Karpas-422 (cell line): ENCODE measurements at regions not wholly inside any gene's neighbourhood (a gene's known extent, or its start where the extent isn't known, plus 50 kb on each side); places are given as distances from the start of the nearest gene placed in this dataset.
A peak's percentile ranks its signal among the peaks of the same experiment; 100 is the strongest.
"Not testable (repeated sequence)": the region's sequence is repeated elsewhere in the genome, so short reads cannot be mapped to it uniquely, and the experiment has no call there.

Experiments used
- DNase-seq: peaks from one replicate; pipeline ENCODE4 v3.0.0-alpha.2; 2015
- H2AFZ ChIP-seq: fragments of 200-600 bp; sonication (generic); 2 replicates; pipeline ENCODE4 v1.6.1; 2014; ENCODE audit warnings: antibody characterized with exemption, low read length, mixed read lengths
- H3K27ac ChIP-seq: fragments of 200-600 bp; sonication (generic); 2 replicates; pipeline ENCODE4 v1.5.1; 2014; ENCODE audit warnings: mild to moderate bottlenecking, low read length, moderate library complexity
- H3K27me3 ChIP-seq: fragments of 200-600 bp; sonication (generic); 2 replicates; pipeline ENCODE4 v1.6.1; 2014; ENCODE audit warnings: low read length, mixed read lengths
- H3K36me3 ChIP-seq: fragments of 200-600 bp; sonication (generic); 2 replicates; pipeline ENCODE4 v1.6.1; 2014; ENCODE audit warnings: low read length, mixed read lengths; ENCODE audit not compliant: insufficient read depth
- H3K4me1 ChIP-seq: fragments of 200-600 bp; sonication (generic); 2 replicates; pipeline ENCODE4 v1.6.1; 2014; ENCODE audit warnings: mild to moderate bottlenecking, low read length, mixed read lengths
- H3K4me2 ChIP-seq: fragments of 200-600 bp; sonication (generic); 2 replicates; pipeline ENCODE4 v1.6.1; 2014; ENCODE audit warnings: low read length, low read depth, mild to moderate bottlenecking; ENCODE audit not compliant: poor library complexity, severe bottlenecking
- H3K4me3 ChIP-seq: fragments of 200-600 bp; sonication (generic); 2 replicates; pipeline ENCODE4 v1.5.1; 2014; ENCODE audit warnings: mild to moderate bottlenecking, antibody characterized with exemption, low read length, mixed read lengths
- H3K79me2 ChIP-seq: fragments of 200-600 bp; sonication (generic); 2 replicates; pipeline ENCODE4 v1.6.1; 2014; ENCODE audit warnings: mild to moderate bottlenecking, low read length, mixed read lengths
- H3K9ac ChIP-seq: fragments of 200-600 bp; sonication (generic); 2 replicates; pipeline ENCODE4 v1.6.0; 2014; ENCODE audit warnings: low read length
- H3K9me2 ChIP-seq: fragments of 200-600 bp; sonication (generic), shearing (Covaris generic); replicated peaks from 2 replicates; pipeline ENCODE4 v1.6.0; 2014; ENCODE audit warnings: mild to moderate bottlenecking, low read length, moderate library complexity; ENCODE audit not compliant: insufficient read depth
- H3K9me3 ChIP-seq: fragments of 300-700, 200-600 bp; sonication (generic); 2 replicates; pipeline ENCODE4 v1.6.1; 2014; ENCODE audit warnings: low read length, mixed read lengths
- H4K20me1 ChIP-seq: fragments of 200-600 bp; sonication (generic); 2 replicates; pipeline ENCODE4 v1.6.1; 2014; ENCODE audit warnings: mild to moderate bottlenecking, antibody characterized with exemption, low read length, low read depth; ENCODE audit not compliant: insufficient read depth

DNA sequence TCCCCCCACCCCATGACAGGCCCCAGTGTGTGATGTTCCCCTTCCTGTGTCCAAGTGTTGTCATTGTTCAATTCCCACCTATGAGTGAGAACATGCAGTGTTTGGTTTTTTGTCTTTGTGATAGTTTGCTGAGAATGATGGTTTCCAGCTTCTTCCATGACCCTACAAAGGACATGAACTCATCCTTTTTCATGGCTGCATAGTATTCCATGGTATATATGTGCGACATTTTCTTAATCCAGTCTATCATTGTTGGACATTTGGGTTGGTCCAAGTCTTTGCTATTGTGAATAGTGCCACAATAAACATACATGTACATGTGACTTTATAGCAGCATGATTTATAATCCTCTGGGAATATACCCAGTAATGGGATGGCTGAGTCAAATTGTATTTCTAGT lies 927.9 kb downstream of the PLA2G4A start:
- H3K4me1 ChIP-seq, H3K9ac ChIP-seq, H3K36me3 ChIP-seq, DNase-seq, H2AFZ ChIP-seq, H3K9me3 ChIP-seq, H3K9me2 ChIP-seq, H3K27me3 ChIP-seq, H3K4me2 ChIP-seq, H3K4me3 ChIP-seq, H3K79me2 ChIP-seq, H3K27ac ChIP-seq, H4K20me1 ChIP-seq: not testable (repeated sequence)

DNA sequence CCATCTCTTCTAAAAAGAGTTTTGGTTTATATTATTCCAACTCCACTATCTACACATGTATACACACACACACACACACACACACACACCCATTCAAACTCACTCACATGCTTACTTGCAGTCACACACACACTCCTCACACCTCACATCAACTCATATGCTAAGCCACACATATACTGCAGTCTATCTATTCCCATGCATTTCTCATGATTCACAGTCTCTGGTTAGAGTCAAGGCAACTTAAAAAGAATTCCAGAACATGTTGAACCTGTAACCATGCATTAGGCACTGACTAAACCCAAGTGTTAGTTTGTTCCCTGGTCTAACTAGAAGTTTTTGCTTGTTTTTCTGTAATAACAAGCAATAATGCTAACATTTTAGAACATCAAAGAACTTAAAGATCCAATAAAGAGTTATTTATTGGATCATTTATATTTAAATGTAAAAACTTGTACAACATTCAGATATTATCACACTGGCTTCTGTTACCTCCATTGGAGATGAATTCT lies 931.1 kb downstream of the PLA2G4A start:
- no peaks in the 10 kb centered on the region for H3K9me3 ChIP-seq
- H3K4me1 ChIP-seq = no peaks in the 10 kb centered on the region
- no peak overlapping the region for H3K27ac ChIP-seq
- no peaks in the 10 kb centered on the region for H3K27me3 ChIP-seq
- no peaks in the 10 kb centered on the region for H3K79me2 ChIP-seq
- no peak overlapping the region for H3K4me3 ChIP-seq
- no peaks in the 10 kb centered on the region for H4K20me1 ChIP-seq
- no peaks in the 10 kb centered on the region for H3K9me2 ChIP-seq
- H3K36me3 ChIP-seq = no peaks in the 10 kb centered on the region
- DNase-seq = no peak
- no peak overlapping the region for H3K9ac ChIP-seq
- H2AFZ ChIP-seq = peak overlapping the region; percentile 32
- no peak overlapping the region for H3K4me2 ChIP-seq

DNA sequence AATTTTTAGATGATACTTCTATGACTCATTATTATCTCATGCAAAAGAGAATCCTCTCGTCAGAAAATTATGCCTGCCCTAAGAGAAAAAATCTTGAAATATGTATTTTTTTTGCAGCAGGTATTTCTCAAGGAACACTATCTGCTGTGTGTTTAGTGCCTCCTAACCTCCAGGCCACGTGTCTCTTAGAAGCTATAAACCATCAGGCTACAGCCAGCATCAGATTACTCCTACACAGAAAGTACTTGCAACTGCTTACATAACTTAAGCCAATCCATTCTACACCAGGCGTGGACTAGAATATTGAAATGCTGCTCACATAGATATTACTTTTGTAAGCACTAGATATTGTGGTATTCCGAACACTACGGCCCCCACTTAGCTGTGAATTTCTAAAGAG lies 933.4 kb downstream of the PLA2G4A start:
- no peak overlapping the region for H3K27ac ChIP-seq
- H3K79me2 ChIP-seq = no peaks in the 10 kb centered on the region
- no peaks in the 10 kb centered on the region for H3K9me3 ChIP-seq
- DNase-seq = no peak
- no peaks in the 10 kb centered on the region for H3K9me2 ChIP-seq
- no peak overlapping the region for H3K4me2 ChIP-seq
- H3K4me1 ChIP-seq = no peaks in the 10 kb centered on the region
- no peaks in the 10 kb centered on the region for H4K20me1 ChIP-seq
- no peak overlapping the region for H3K4me3 ChIP-seq
- no peaks in the 10 kb centered on the region for H3K36me3 ChIP-seq
- no peaks in the 10 kb centered on the region for H3K27me3 ChIP-seq
- H2AFZ ChIP-seq = 0 out of 2 replicates have a peak overlapping the region, but pooled peaks have one; percentile 33
- H3K9ac ChIP-seq = no peak overlapping the region

DNA sequence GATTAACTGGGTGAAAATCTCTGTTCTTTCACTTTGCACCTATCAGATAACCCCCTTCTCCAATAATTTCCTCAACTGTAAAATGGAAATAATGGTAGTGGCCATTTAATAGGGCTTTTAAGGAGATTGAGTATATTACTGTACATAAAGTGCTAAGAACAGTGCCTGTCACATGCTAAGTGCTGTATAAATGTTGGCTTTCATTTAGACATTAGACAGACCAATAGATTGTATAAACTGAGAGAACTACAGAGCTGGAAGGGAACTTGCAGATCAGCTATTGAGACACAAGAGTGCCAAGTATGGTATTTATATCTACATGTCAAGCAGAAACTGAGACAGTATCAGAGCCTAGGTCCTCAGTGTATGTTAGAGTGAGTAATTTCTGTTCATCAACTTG lies 934.7 kb downstream of the PLA2G4A start:
- Histone ChIP-seq H3K4me3 (no peak overlapping the region), H3K4me2 (no peak overlapping the region), H3K9me3 (no peaks in the 10 kb centered on the region), H3K79me2 (no peaks in the 10 kb centered on the region), H4K20me1 (no peaks in the 10 kb centered on the region), H3K4me1 (no peaks in the 10 kb centered on the region), H3K27ac (no peak overlapping the region), H3K9me2 (no peaks in the 10 kb centered on the region), H3K36me3 (no peaks in the 10 kb centered on the region), H2AFZ (no peak overlapping the region), H3K9ac (no peak overlapping the region), H3K27me3 (no peaks in the 10 kb centered on the region)
- no peak for DNase-seq

DNA sequence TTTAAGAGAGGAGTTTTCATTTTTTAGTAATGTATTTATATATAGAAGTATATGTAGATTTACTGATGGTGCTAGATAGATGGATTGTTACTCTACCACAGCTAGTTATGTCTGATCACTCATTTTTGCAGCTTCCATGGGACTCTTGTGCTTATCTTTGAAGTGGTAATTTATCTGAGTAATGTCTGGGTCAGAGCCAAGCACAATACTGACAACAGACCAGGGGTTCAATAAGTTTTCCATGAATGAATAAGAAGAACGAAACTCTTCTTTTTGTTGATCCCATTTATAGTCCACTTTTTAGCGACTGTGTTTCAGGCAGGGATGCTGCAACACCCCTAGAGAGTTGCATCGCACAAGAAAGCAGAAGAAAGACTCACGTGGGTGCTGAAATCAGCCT lies 935.2 kb downstream of the PLA2G4A start:
- no peak overlapping the region for H3K4me3 ChIP-seq
- DNase-seq = no peak
- H3K4me2 ChIP-seq = no peak overlapping the region
- no peak overlapping the region for H3K9ac ChIP-seq
- no peaks in the 10 kb centered on the region for H3K27me3 ChIP-seq
- H3K9me2 ChIP-seq = no peaks in the 10 kb centered on the region
- no peak overlapping the region for H2AFZ ChIP-seq
- H3K79me2 ChIP-seq = no peaks in the 10 kb centered on the region
- H3K36me3 ChIP-seq = no peaks in the 10 kb centered on the region
- H3K27ac ChIP-seq = no peak overlapping the region
- H4K20me1 ChIP-seq = no peaks in the 10 kb centered on the region
- H3K4me1 ChIP-seq = no peaks in the 10 kb centered on the region
- no peaks in the 10 kb centered on the region for H3K9me3 ChIP-seq

DNA sequence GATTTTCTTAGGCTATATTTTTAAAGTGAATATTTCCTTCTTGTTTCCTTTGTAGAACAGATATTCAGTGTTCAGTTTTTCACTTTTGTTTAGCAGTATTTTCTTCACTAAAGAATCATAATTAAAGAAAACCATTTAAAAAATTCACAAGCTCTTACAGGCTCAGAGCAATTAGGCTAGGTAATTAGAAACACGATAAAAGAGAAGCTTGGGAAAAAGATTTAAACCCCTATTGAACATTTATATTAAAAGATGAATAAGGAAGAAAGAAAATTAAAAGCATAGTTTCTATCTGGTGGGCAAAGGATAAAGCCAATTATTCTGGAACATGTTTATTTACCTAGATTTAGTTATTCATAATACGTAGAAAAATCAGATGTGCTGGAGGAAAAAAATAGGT lies 942.6 kb downstream of the PLA2G4A start:
- Histone ChIP-seq H2AFZ (no peak overlapping the region), H3K4me1 (peaks cover 8% of the 10 kb centered on the region), H3K9me2 (no peaks in the 10 kb centered on the region), H3K36me3 (no peaks in the 10 kb centered on the region), H3K27me3 (no peaks in the 10 kb centered on the region), H3K4me2 (no peak overlapping the region), H3K9me3 (no peaks in the 10 kb centered on the region), H4K20me1 (no peaks in the 10 kb centered on the region), H3K9ac (no peak overlapping the region), H3K27ac (no peak overlapping the region), H3K4me3 (no peak overlapping the region), H3K79me2 (no peaks in the 10 kb centered on the region)
- DNase-seq = no peak

DNA sequence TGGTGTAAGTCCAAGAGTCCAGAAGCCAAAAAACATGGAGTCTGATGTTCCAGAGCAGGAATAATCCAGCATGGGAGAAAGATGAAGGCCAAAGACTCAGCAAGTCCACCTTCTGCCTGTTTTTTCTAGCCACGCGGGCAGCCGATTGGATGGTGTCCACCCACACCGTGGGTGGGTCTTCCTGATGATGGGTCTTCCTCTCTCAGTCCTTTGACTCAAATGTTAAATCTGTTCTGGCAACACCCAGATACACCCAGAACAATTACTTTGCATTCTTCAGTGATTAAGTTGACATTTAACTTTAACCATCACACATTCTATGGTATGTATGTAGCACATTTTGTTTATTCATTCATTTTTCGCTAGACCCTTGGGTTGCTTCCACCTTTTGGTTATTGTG lies 944.4 kb downstream of the PLA2G4A start:
- Histone ChIP-seq H3K4me3 (no peak overlapping the region), H3K4me2 (no peak overlapping the region), H3K9me3 (no peaks in the 10 kb centered on the region), H3K27me3 (no peaks in the 10 kb centered on the region), H3K9me2 (no peaks in the 10 kb centered on the region), H3K36me3 (no peaks in the 10 kb centered on the region), H2AFZ (no peak overlapping the region), H3K79me2 (no peaks in the 10 kb centered on the region), H3K4me1 (peaks cover 8% of the 10 kb centered on the region), H3K27ac (no peak overlapping the region), H3K9ac (no peak overlapping the region), H4K20me1 (no peaks in the 10 kb centered on the region)
- no peak for DNase-seq

DNA sequence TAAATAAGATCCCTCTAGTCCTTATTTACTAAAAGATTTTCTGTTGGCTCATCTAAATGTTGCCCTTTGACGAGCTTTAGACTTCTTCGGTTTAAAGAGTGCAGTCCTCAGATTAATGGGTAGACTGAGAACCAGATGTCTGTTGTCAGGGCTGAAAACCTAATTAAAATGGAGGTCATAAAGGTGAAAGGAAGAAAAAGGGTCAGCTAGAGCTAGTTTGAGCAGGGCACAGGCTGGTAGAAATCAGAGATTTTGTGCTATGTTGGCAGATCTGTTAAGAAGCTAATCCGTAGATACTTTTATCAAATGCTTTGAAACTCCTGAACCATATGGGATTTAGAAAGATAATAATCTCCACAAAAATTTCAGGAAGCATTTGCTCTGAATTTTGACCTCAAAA lies 959.0 kb downstream of the PLA2G4A start:
- H3K27ac ChIP-seq = no peak overlapping the region
- no peaks in the 10 kb centered on the region for H3K4me1 ChIP-seq
- no peaks in the 10 kb centered on the region; the same call in 1 of the 2 replicates for H3K9me2 ChIP-seq
- H2AFZ ChIP-seq = no peak overlapping the region
- no peak overlapping the region for H3K4me2 ChIP-seq
- no peak overlapping the region for H3K9ac ChIP-seq
- no peaks in the 10 kb centered on the region for H3K9me3 ChIP-seq
- no peaks in the 10 kb centered on the region for H3K27me3 ChIP-seq
- H4K20me1 ChIP-seq = no peaks in the 10 kb centered on the region
- no peaks in the 10 kb centered on the region for H3K79me2 ChIP-seq
- DNase-seq = no peak
- H3K36me3 ChIP-seq = no peaks in the 10 kb centered on the region
- H3K4me3 ChIP-seq = no peak overlapping the region

DNA sequence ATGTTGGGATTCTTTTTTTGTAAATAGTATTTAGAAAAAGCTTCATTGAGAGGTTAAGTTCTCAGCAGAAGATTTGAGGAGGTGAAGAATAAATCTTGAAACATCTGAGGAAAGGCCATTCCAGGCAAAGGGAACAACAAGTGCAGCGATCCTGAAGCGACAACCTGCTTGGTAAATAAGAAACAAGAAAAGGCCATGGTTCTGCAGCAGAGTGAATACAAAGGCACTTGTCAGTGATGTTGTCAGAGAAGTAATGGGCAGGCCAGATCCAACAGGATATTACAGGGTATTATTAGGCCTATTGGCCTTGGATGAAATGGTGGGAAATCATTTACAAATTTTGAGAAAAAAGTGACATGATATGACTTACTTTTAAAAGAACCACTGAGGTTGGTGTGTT lies 960.0 kb downstream of the PLA2G4A start:
- Histone ChIP-seq H3K9me2 (no peaks in the 10 kb centered on the region), H3K4me2 (no peak overlapping the region), H3K27ac (no peak overlapping the region), H2AFZ (no peak overlapping the region), H3K4me3 (no peak overlapping the region), H3K36me3 (no peaks in the 10 kb centered on the region), H4K20me1 (no peaks in the 10 kb centered on the region), H3K4me1 (no peaks in the 10 kb centered on the region), H3K9ac (no peak overlapping the region), H3K9me3 (no peaks in the 10 kb centered on the region), H3K79me2 (no peaks in the 10 kb centered on the region), H3K27me3 (no peaks in the 10 kb centered on the region)
- no peak for DNase-seq
